ENCODE measurements at regions not wholly inside any gene's neighbourhood (a gene's known extent, or its start where the extent isn't known, plus 50 kb on each side); places are given as distances from the start of the nearest gene placed in this dataset.

DNA sequence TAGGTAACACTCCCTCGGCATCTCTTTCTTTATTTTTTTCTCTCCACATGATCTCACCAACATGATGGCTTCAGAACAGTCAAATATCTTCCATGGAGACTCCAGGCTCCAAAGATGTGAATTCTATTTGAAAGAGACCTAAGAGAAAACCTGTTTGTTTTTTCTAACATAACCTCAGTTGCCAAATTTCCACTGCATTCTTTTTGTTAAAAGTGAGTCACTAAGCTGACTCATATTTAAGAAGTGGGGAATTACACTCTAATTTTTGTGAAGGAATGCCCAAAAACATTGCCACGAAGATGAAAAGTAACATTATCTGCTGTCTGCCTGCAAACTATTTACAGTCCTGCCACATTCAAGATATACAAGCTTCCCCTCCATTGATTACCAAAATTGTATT is 1337.6 kb downstream of the LRFN5 start:
- TF ChIP-seq BHLHE40 (IDR thresholded peaks at IDR 0.05; ENCODE audit: low read depth, low read length) (no peak), POLR2A (IDR thresholded peaks at IDR 0.05; ENCODE audit: low read depth, low read length) (no peak), MXI1 (IDR thresholded peaks at IDR 0.05; ENCODE audit: borderline replicate concordance, low read depth, low read length) (no peak)
- TF ChIP-seq, protein P1, sequence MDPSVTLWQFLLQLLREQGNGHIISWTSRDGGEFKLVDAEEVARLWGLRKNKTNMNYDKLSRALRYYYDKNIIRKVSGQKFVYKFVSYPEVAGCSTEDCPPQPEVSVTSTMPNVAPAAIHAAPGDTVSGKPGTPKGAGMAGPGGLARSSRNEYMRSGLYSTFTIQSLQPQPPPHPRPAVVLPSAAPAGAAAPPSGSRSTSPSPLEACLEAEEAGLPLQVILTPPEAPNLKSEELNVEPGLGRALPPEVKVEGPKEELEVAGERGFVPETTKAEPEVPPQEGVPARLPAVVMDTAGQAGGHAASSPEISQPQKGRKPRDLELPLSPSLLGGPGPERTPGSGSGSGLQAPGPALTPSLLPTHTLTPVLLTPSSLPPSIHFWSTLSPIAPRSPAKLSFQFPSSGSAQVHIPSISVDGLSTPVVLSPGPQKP (IDR thresholded peaks at IDR 0.05; ENCODE audit: borderline replicate concordance, low read depth, low read length), result no peak
- TF ChIP-seq, protein P2, sequence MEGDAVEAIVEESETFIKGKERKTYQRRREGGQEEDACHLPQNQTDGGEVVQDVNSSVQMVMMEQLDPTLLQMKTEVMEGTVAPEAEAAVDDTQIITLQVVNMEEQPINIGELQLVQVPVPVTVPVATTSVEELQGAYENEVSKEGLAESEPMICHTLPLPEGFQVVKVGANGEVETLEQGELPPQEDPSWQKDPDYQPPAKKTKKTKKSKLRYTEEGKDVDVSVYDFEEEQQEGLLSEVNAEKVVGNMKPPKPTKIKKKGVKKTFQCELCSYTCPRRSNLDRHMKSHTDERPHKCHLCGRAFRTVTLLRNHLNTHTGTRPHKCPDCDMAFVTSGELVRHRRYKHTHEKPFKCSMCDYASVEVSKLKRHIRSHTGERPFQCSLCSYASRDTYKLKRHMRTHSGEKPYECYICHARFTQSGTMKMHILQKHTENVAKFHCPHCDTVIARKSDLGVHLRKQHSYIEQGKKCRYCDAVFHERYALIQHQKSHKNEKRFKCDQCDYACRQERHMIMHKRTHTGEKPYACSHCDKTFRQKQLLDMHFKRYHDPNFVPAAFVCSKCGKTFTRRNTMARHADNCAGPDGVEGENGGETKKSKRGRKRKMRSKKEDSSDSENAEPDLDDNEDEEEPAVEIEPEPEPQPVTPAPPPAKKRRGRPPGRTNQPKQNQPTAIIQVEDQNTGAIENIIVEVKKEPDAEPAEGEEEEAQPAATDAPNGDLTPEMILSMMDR (conservative IDR thresholded peaks at IDR 0.05; ENCODE audit: low read depth, low read length), result no peak
- TF ChIP-seq, protein P3, sequence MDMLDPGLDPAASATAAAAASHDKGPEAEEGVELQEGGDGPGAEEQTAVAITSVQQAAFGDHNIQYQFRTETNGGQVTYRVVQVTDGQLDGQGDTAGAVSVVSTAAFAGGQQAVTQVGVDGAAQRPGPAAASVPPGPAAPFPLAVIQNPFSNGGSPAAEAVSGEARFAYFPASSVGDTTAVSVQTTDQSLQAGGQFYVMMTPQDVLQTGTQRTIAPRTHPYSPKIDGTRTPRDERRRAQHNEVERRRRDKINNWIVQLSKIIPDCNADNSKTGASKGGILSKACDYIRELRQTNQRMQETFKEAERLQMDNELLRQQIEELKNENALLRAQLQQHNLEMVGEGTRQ (IDR thresholded peaks at IDR 0.05; ENCODE audit: low read depth, low read length), result no peak
